GM21786 (cell line): ENCODE measurements at regions not wholly inside any gene's neighbourhood (a gene's known extent, or its start where the extent isn't known, plus 50 kb on each side); places are given as distances from the start of the nearest gene placed in this dataset.

ENCODE experiments used
- ATAC-seq: cut with Tn5 transposase; IDR thresholded peaks from one replicate; pipeline ENCODE4 v1.9.1; 2021; ENCODE audit not compliant: unreplicated experiment

GRCh38 chr6:40799296-40800140 lies 212.4 kb upstream of the LRFN2 start:
- ATAC-seq = no peak

- ATAC-seq = no peak
Observed at GRCh38 chr6:40798069-40798770, 211.1 kb upstream of the LRFN2 start.

GRCh38 chr6:40796260-40797221 lies 209.4 kb upstream of the LRFN2 start:
- no peak for ATAC-seq

- ATAC-seq = no peak
Observed at GRCh38 chr6:40794586-40794985, 207.4 kb upstream of the LRFN2 start.

- ATAC-seq = no peak
Observed at GRCh38 chr6:40792183-40792582, 205.0 kb upstream of the LRFN2 start.

- ATAC-seq = no peak
Observed at GRCh38 chr6:40791004-40791403, 203.8 kb upstream of the LRFN2 start.

GRCh38 chr6:40788661-40789655 lies 201.8 kb upstream of the LRFN2 start:
- ATAC-seq = peak; percentile 56

- no peak for ATAC-seq
Observed at GRCh38 chr6:40782355-40782754, 195.2 kb upstream of the LRFN2 start.

GRCh38 chr6:40780637-40781036 lies 193.5 kb upstream of the LRFN2 start:
- no peak for ATAC-seq

GRCh38 chr6:40779409-40779808 lies 192.2 kb upstream of the LRFN2 start:
- ATAC-seq = no peak

- ATAC-seq = no peak
Observed at GRCh38 chr6:40778918-40779317, 191.8 kb upstream of the LRFN2 start.

- no peak for ATAC-seq
Observed at GRCh38 chr6:40778196-40778595, 191.0 kb upstream of the LRFN2 start.

GRCh38 chr6:40774932-40775331 lies 187.8 kb upstream of the LRFN2 start:
- no peak for ATAC-seq

- no peak for ATAC-seq
Observed at GRCh38 chr6:40770794-40771193, 183.6 kb upstream of the LRFN2 start.

- ATAC-seq = no peak
Observed at GRCh38 chr6:40764726-40765125, 177.6 kb upstream of the LRFN2 start.

- no peak for ATAC-seq
Observed at GRCh38 chr6:40762981-40763380, 175.8 kb upstream of the LRFN2 start.

- no peak for ATAC-seq
Observed at GRCh38 chr6:40760887-40761286, 173.7 kb upstream of the LRFN2 start.

GRCh38 chr6:40759838-40760237 lies 172.7 kb upstream of the LRFN2 start:
- no peak for ATAC-seq

- no peak for ATAC-seq
Observed at GRCh38 chr6:40759264-40759663, 172.1 kb upstream of the LRFN2 start.
